Left colon (tissue), 2 donors: ENCODE measurements at regions not wholly inside any gene's neighbourhood (a gene's known extent, or its start where the extent isn't known, plus 50 kb on each side); places are given as distances from the start of the nearest gene placed in this dataset.
A peak's percentile ranks its signal among the peaks of the same experiment; 100 is the strongest.

ENCODE experiments used
- ATAC-seq: fragments of 200-7000 bp; cut with Tn5 transposase; one replicate; pipeline ENCODE4 v1.9.1; 2020; ENCODE audit warnings: mild to moderate bottlenecking, moderate library complexity
- DNase-seq, 2 donors: peaks; one replicate each; pipeline ENCODE4 v3.0.0-alpha.2; 2020
- intact Hi-C, 2 donors: fragments of 100-400 bp; cut with DNase I in 1 of 2; cut with micrococcal nuclease in 1 of 2; formaldehyde crosslinking; loops; one replicate each; pipeline versions ENCODE4 v1.11.2 to v1.14.0; 2022; cut with DNase I, micrococcal nuclease
- donor health status: DM: no; HTN: no; CAD: no.
- donor health status: DM: yes; HTN: yes; CAD: no.

- intact Hi-C loops, result no loop called here
- ATAC-seq (no peak), DNase-seq (no peak)
These were observed 504.7 kb downstream of the NUF2 start for GRCh38 chr1:163826500-163826899.

DNA sequence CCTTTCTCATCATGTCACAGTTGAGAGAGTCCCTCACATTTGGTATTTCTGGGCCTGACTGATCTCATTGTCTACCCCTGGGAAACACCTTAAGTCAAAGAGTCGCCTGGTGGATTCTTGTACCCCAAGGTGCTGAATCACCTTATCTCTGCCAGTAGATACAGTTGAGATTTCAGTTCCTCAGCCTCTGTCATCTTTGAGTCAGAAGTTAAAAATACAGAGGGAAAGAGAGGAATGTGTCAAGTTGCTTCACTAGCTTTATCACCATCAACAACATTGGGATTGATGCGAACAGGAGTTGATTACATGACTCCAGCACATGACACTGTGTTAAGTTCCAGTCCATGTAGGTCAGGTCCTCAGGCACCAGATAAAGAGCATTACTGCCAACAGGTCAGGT, 513.0 kb downstream of the NUF2 start:
- ATAC-seq (no peak), DNase-seq (no peak)
- intact Hi-C loops, result no loop called here

DNA sequence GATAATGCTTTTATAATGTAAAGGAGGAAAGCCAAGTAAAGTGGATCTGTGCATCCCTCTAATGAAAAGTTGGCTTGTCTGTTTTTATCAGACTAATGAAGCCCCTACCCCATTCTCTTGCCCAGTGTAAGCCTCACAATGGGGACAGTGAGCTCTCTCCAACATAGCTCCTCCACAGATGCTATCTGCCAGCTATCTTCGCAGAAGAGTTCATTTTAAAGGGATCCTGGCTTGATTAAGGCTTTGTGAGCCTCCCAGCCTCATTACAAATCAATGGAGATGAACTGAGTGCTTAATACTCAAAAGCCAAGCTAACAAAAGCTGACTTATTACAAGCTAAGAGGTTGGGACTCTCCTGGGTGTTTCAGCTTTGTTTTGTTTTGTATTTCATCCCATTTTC, 514.7 kb downstream of the NUF2 start:
- no peak for ATAC-seq
- intact Hi-C loops, result no loop called here
- no peak for DNase-seq

DNA sequence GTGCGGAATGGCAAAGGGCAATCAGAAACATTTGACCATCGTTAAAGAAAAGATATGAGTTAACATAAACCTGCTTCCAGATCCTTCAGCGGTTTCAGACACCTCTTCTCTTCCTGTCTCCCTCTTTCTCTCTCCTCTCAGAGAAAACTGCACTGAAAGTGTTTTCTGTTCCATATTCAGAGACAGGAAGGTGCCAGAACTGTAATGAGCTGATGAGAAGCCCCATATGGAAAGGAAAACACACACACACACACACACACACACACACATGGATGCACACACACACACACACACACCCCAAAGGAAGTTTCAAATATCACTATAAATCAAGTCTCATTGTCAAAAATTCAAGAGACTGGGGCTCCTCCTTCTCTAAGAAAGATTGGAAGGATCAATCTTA, 515.5 kb downstream of the NUF2 start:
- ATAC-seq, result no peak
- intact Hi-C loops, result no loop called here

GRCh38 chr1:163842571-163842970, 520.8 kb downstream of the NUF2 start:
- intact Hi-C loops, result no loop called here
- DNase-seq (no peak), ATAC-seq (no peak)

More for the DNA sequence above, 515.5 kb downstream of the NUF2 start:
- DNase-seq, result no peak

- DNase-seq (no peak), ATAC-seq (no peak)
- intact Hi-C loops, result no loop called here
These were observed 522.7 kb downstream of the NUF2 start for GRCh38 chr1:163844459-163844858.

DNA sequence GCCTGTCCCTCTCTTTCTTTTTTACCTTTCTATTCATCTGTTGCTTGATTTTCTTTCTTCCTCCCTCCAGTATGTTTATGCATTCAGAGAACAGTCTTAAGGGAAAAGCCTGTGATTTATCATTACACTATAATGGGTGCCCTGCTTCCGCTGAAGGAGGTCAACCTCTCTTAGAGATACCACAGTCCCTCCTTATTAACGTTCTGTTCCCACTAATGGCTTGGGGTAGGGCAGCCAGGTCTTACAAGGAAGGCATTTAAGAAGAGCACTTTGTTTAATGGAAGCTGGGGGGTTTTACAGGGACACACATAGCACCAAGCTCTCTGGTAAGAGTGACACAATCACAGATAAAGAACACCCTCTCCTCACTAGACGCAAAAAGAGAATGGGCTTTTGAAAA, 523.5 kb downstream of the NUF2 start:
- ATAC-seq, result no peak
- intact Hi-C loops, result no loop called here

DNA sequence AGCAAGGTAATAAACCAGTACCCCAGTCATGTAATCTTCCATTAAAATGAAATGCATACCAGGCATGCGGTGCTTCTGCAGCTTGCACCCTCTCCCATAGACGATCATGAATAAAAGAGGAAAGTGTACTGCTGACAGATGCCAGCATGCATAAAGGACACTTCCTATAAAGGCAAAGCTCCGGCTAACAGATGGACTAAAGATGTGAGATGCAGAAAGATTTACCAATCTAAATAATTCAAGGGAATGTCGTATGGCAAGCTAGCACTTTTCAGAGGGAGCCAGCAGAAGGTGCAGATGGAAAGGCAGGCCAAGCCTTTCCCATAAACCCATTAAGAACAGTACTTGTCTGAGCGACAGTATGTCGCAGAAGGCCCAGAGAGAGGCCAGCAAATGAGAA, 542.0 kb downstream of the NUF2 start:
- no peak for DNase-seq
- intact Hi-C loops, result no loop called here
- ATAC-seq, result no peak

More for the DNA sequence above, 523.5 kb downstream of the NUF2 start:
- DNase-seq, result no peak

DNA sequence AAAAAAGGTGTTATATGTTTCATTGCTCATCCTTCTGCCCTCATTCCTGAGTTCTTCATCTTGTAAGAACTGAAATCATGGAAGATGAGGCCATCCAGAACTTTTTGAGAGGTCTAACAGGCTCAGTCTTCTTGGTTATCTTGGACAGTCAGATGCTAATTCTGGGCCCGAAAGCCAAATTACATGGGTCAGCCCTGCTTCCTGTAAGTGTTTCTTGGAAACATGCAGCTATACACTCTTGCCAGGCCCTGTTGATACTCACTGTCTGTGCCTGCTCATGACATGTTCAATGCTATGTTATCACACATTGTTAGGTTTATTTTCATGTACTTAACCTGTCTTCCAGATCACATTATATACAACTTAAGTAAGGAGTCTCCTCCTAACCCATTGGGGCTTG, 542.5 kb downstream of the NUF2 start:
- no peak for DNase-seq
- no peak for ATAC-seq
- intact Hi-C loops, result no loop called here

DNA sequence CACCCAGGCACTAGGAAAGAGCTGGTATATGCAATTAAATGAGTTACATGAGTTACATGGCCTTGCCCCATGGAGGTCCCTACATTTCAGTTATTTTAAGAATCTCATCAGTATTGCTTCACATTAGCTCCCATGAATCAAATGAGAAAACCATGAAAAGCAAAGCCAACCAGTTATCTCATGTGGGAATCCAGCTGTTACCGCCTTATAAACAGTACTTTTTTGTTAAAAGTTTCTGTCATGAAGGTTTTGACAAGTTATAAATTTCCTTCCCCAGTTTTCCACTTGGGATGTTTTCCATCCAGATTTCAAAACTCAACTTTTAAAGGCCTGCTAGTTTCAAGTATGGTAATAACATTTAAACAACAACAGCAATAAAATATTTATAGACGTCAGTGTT, 544.8 kb downstream of the NUF2 start:
- no peak for DNase-seq
- ATAC-seq, result no peak
- intact Hi-C loops, result no loop called here

DNA sequence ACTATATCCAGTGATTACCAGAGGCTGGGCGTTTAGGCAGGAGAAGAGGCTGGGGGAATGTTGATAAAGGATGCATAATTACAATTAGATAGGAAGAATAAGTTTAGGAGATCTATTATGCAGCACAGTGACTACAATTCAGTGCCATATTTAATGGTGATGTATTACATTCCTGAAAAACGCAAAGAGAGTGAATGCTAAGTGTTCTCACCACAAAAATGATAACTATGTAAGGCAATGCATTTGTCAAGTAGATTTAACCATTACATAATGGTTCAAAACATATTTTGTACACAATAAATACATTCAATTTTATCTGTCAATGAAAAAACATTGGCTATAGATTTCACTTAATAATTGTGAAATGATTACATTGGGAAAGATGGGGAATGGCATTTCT, 548.9 kb downstream of the NUF2 start:
- no peak for ATAC-seq
- no peak for DNase-seq
- intact Hi-C loops, result no loop called here

DNA sequence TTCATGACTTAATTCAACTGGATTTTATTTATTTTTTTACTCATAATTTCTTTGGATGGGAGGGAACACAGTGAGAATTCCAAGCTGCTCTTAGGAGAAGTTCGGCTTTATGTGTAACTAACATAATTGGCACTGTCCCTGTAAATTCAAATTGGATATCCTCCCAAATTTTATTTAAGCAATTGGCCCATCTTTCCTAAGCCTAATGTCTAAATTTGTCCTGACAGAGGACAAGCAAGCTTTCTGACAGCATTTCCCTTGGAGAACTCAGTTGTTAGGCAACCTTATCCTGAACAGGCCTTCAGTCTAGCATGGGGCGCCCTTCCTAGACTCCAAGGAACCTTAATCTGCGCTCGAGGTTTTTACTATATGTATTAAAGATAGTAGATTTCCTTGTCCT, 550.3 kb downstream of the NUF2 start:
- no peak for DNase-seq
- ATAC-seq, result no peak
- intact Hi-C loops, result no loop called here

- ATAC-seq, result no peak
- intact Hi-C loops, result no loop called here
- DNase-seq, result no peak
These were observed 552.3 kb downstream of the NUF2 start for GRCh38 chr1:163874070-163874469.

GRCh38 chr1:163875200-163875926, 553.6 kb downstream of the NUF2 start:
- intact Hi-C loops, result no loop called here
- ATAC-seq, result no peak
- DNase-seq, result peak in 1 of 2 donors; percentile 31

DNA sequence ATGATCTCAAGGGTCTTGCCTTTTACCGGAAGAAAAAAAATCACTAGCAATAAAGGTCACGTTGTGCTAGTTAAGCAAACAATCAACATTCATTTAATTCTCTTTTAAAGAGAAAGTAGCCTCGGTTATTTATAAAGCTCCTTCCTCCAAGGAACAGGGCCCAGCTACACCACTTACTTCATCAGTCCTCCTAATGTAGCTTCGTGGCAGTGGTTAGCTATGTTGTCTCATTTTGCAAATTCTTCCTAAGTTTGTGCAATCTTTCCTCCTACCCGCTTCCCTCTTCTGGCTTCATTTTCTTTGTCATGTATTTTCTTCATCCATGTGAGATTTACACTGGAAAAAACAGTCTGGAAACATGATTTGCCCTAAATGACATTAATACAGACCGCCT, 554.2 kb downstream of the NUF2 start:
- ATAC-seq, result no peak
- no peak for DNase-seq
- intact Hi-C loops, result no loop called here

DNA sequence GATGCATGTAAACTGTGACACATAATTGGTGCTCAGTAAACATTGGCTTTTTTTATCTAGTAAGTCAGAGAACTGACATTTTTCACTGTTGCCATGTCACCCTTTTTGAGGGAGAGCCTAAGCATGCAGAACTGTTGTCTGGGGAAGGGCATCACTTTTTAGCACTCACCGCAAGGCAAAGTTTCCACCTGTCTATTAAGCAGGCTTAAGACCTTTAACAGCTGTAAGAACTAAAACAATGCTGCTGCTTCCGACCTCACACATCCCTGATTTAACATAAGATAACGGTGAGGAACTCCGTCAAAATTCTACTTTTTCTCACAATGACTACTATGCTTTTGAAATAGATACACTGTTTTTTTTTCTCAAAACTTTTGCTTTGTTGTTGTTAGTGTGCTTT, 554.8 kb downstream of the NUF2 start:
- DNase-seq (no peak), ATAC-seq (no peak)
- intact Hi-C loops, result no loop called here

DNA sequence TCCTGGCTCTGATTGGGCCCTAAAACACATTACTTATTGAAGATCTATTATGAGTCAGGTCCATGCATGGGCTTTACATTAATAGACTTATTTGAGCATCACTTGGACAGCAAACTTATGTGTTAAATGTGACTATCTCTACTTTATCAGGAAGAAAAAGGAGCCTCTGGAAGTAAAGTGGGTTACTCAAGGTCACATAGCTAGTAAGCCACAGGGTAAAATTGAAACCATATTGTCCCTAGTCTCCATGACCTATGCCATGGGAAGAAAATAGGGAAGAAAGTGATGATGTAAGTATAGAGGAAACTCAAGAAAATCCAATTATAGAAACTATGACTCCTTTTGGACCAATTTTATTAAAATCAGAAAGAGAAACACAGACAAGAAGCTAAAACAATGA, 555.3 kb downstream of the NUF2 start:
- no peak for ATAC-seq
- DNase-seq, result no peak
- intact Hi-C loops, result no loop called here

GRCh38 chr1:163885510-163885909, 563.8 kb downstream of the NUF2 start:
- intact Hi-C loops, result no loop called here
- ATAC-seq, result no peak
- DNase-seq, result no peak

DNA sequence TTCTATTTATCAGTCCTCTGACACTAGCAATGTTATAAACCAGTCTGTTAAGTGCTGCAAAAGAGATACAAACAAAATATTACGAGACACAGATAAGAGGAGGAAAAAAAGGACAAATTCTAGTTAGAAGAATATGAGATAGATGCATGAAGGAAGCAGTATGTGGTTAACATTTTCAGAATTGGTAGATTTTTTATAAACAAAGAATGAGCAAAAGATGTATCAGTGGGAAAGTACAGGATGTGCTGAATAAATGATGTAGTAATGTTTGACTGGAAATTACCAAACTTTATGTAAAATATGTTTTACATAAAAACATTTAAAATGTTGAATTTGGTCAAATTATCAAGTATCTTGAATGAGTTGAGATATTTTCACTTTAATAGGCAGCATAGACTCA, 574.2 kb downstream of the NUF2 start:
- no peak for DNase-seq
- intact Hi-C loops, result no loop called here
- ATAC-seq, result no peak

DNA sequence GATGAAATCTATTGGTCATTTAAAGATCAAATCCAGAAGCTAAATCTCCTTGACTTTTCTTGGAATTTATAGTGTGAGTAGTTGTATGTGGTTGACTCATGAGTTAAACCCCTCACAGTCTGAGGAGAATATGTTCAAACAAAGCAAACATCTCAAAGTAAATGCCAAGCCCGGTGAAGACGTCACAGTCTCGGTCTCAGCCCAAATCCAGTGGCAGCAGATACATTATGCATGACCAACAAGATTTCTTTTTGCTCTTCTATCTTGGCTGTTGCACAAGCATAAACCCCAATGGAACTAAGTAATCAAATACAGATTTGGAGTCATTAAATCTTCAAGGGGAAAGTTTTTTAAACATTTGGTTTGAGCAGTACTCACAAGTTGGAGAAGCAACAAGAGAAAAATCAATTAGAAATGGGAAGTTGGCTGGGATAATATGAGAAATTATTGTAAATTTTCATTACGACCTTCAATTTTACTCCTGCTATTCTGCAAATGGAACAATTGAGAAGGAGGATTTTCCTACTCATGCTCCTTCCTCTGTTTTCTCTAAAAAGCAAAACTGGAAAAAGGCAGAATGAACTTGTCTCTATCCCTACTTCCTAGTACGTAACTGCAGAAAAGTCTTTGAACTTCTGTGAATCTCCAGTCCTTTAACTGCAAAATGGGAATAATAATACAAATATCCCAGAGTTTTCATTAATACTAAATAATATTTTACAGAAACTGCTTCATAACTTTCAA, 575.8 kb downstream of the NUF2 start:
- intact Hi-C loops, result no loop called here
- DNase-seq, result peak in 1 of 2 donors; percentile 5
- no peak for ATAC-seq

- ATAC-seq (no peak), DNase-seq (no peak)
- intact Hi-C loops, result no loop called here
These were observed 584.5 kb downstream of the NUF2 start for GRCh38 chr1:163906283-163906682.
